ENCODE measurements at regions not wholly inside any gene's neighbourhood (a gene's known extent, or its start where the extent isn't known, plus 50 kb on each side); places are given as distances from the start of the nearest gene placed in this dataset.
"Not testable (repeated sequence)": the region's sequence is repeated elsewhere in the genome, so short reads cannot be mapped to it uniquely, and the experiment has no call there.

- H3K27ac ChIP-seq (ENCODE audit: low read depth, low read length), result no peak overlapping the region
- TF ChIP-seq, protein P1, sequence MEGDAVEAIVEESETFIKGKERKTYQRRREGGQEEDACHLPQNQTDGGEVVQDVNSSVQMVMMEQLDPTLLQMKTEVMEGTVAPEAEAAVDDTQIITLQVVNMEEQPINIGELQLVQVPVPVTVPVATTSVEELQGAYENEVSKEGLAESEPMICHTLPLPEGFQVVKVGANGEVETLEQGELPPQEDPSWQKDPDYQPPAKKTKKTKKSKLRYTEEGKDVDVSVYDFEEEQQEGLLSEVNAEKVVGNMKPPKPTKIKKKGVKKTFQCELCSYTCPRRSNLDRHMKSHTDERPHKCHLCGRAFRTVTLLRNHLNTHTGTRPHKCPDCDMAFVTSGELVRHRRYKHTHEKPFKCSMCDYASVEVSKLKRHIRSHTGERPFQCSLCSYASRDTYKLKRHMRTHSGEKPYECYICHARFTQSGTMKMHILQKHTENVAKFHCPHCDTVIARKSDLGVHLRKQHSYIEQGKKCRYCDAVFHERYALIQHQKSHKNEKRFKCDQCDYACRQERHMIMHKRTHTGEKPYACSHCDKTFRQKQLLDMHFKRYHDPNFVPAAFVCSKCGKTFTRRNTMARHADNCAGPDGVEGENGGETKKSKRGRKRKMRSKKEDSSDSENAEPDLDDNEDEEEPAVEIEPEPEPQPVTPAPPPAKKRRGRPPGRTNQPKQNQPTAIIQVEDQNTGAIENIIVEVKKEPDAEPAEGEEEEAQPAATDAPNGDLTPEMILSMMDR (IDR thresholded peaks at IDR 0.05; ENCODE audit: low read depth, low read length), result no peak
- no peaks in the 10 kb centered on the region for H3K9me3 ChIP-seq (ENCODE audit: control insufficient read depth, insufficient read depth, low read length)
- no peaks in the 10 kb centered on the region for H3K27me3 ChIP-seq (ENCODE audit: control insufficient read depth, insufficient read depth, low read length)
- POLR2A ChIA-PET, result interaction anchor here (1.0 kb wide), 1 partner anchor 86 kb away, joined by 3 read pairs; the partner anchor contains the start of gene BTG1
- CTCF ChIA-PET, result no interaction called here
- no peak overlapping the region for H3K4me3 ChIP-seq (ENCODE audit: low read depth, low read length)
- DNase-seq (ENCODE audit: low read depth, low spot score), result no peak
Measured at GRCh38 chr12:92059960-92060359, 85.7 kb downstream of the BTG1 start.

DNA sequence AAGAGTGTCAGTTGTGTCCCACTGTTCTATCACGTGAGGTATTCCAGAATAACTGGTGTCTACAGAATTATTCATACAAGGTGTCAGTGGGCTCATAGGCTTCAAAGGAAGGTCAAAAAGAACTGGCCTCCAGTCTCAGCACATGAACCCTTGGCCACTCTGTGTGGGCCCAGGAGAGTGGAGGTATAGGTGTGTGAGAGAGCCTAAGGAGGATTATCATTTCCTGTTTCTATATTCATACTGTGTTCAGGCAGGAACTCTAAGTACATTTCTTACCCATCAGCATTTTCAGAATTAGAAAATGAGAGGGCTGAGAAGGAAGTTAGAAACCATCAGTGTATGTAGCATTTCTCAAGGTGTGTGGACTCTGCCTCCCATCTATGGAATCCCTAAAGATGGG, 87.0 kb downstream of the BTG1 start:
- POLR2A ChIA-PET, result interaction anchor here (0.7 kb wide), 1 partner anchor 239 kb away, joined by 5 read pairs; no protein-coding TSS in a partner anchor
- no peak for DNase-seq (ENCODE audit: low read depth, low spot score)
- Histone ChIP-seq H3K4me3 (ENCODE audit: low read depth, low read length) (no peak overlapping the region), H3K27ac (ENCODE audit: low read depth, low read length) (no peak overlapping the region), H3K9me3 (ENCODE audit: control insufficient read depth, insufficient read depth, low read length) (no peaks in the 10 kb centered on the region), H3K27me3 (ENCODE audit: control insufficient read depth, insufficient read depth, low read length) (no peaks in the 10 kb centered on the region)
- TF ChIP-seq, protein P1 (IDR thresholded peaks at IDR 0.05; ENCODE audit: low read depth, low read length), result no peak
- CTCF ChIA-PET, result no interaction called here

- H3K27ac ChIP-seq (ENCODE audit: low read depth, low read length); H3K9me3 ChIP-seq (ENCODE audit: control insufficient read depth, insufficient read depth, low read length); POLR2A ChIA-PET; H3K4me3 ChIP-seq (ENCODE audit: low read depth, low read length); DNase-seq (ENCODE audit: low read depth, low spot score); CTCF ChIA-PET; H3K27me3 ChIP-seq (ENCODE audit: control insufficient read depth, insufficient read depth, low read length): not testable (repeated sequence)
Measured at GRCh38 chr12:92056756-92057155, 88.9 kb downstream of the BTG1 start.

- H3K27ac ChIP-seq (ENCODE audit: low read depth, low read length), result no peak overlapping the region
- no peak overlapping the region for H3K4me3 ChIP-seq (ENCODE audit: low read depth, low read length)
- ChIA-PET POLR2A (no interaction called here), CTCF (no interaction called here)
- H3K27me3 ChIP-seq (ENCODE audit: control insufficient read depth, insufficient read depth, low read length), result no peaks in the 10 kb centered on the region
- no peak for DNase-seq (ENCODE audit: low read depth, low spot score)
- no peaks in the 10 kb centered on the region for H3K9me3 ChIP-seq (ENCODE audit: control insufficient read depth, insufficient read depth, low read length)
- TF ChIP-seq, protein P1 (IDR thresholded peaks at IDR 0.05; ENCODE audit: low read depth, low read length), result no peak
Measured at GRCh38 chr12:92056290-92056689, 89.4 kb downstream of the BTG1 start.

- TF ChIP-seq, protein P1 (IDR thresholded peaks at IDR 0.05; ENCODE audit: low read depth, low read length), result no peak
- ChIA-PET CTCF (no interaction called here), POLR2A (no interaction called here)
- no peaks in the 10 kb centered on the region for H3K27me3 ChIP-seq (ENCODE audit: control insufficient read depth, insufficient read depth, low read length)
- H3K4me3 ChIP-seq (ENCODE audit: low read depth, low read length), result no peak overlapping the region
- no peaks in the 10 kb centered on the region for H3K9me3 ChIP-seq (ENCODE audit: control insufficient read depth, insufficient read depth, low read length)
- no peak overlapping the region for H3K27ac ChIP-seq (ENCODE audit: low read depth, low read length)
- no peak for DNase-seq (ENCODE audit: low read depth, low spot score)
Measured at GRCh38 chr12:92055877-92056276, 89.8 kb downstream of the BTG1 start.

DNA sequence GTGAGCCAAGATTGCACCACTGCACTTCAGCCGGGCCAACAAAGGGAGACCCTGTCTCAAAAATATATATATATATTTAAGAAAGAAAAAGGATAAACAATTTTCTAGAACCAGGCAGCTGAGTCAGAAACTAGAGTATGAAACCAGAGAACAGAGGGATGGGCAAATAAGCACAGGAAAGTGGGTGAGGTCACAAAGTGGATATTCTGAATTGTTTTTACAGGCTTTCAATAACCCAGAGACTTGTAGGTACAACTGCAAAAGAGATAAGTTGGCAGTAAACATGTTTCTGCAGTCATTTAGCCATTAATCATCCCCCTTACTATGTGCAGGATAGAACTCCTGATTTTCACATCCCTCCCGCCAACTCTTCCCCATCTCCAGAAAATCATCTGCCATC, 94.2 kb downstream of the BTG1 start:
- Histone ChIP-seq H3K27ac (ENCODE audit: low read depth, low read length) (no peak overlapping the region), H3K27me3 (ENCODE audit: control insufficient read depth, insufficient read depth, low read length) (no peaks in the 10 kb centered on the region), H3K9me3 (ENCODE audit: control insufficient read depth, insufficient read depth, low read length) (no peaks in the 10 kb centered on the region), H3K4me3 (ENCODE audit: low read depth, low read length) (no peak overlapping the region)
- DNase-seq (ENCODE audit: low read depth, low spot score), result no peak
- ChIA-PET CTCF (interaction anchor here (0.7 to 1.4 kb wide), 2 partner anchors 240 to 670 kb away, joined by 3 to 8 read pairs; no protein-coding TSS in a partner anchor), POLR2A (interaction anchor here (1.0 to 1.1 kb wide), 2 partner anchors 94 to 124 kb away, joined by 3 read pairs; partner anchors contain the start of gene BTG1)
- TF ChIP-seq, protein P1 (IDR thresholded peaks at IDR 0.05; ENCODE audit: low read depth, low read length), result no peak

Measured in AG04450 (cell line).